Right lobe of liver (tissue), 4 donors: ENCODE measurements at regions not wholly inside any gene's neighbourhood (a gene's known extent, or its start where the extent isn't known, plus 50 kb on each side); places are given as distances from the start of the nearest gene placed in this dataset.

ENCODE experiments used
- POLR2A ChIP-seq: fragments of 450-650 bp; IDR thresholded peaks from one replicate; pipeline ENCODE4 v1.6.1; 2017; ENCODE audit warnings: antibody characterized with exemption, mild to moderate bottlenecking
- TF ChIP-seq, protein P1 (sequence below), 4 donors: fragments of 200-600 bp in 3 of 4; fragments of 450-650 bp in 1 of 4; IDR thresholded peaks; one replicate each; pipeline versions ENCODE4 v1.5.1 to v1.8.0; 2016 to 2022; ENCODE audit warnings: antibody characterized with exemption in 4 of 4, mild to moderate bottlenecking in 2 of 4
- donor health status: DM: no; HTN: no; CAD: no.
- donor health status: DM: no; HTN: no; CAD: no.
- donor health status: DM: no; HTN: yes; CAD: no.

- TF ChIP-seq, protein P1, sequence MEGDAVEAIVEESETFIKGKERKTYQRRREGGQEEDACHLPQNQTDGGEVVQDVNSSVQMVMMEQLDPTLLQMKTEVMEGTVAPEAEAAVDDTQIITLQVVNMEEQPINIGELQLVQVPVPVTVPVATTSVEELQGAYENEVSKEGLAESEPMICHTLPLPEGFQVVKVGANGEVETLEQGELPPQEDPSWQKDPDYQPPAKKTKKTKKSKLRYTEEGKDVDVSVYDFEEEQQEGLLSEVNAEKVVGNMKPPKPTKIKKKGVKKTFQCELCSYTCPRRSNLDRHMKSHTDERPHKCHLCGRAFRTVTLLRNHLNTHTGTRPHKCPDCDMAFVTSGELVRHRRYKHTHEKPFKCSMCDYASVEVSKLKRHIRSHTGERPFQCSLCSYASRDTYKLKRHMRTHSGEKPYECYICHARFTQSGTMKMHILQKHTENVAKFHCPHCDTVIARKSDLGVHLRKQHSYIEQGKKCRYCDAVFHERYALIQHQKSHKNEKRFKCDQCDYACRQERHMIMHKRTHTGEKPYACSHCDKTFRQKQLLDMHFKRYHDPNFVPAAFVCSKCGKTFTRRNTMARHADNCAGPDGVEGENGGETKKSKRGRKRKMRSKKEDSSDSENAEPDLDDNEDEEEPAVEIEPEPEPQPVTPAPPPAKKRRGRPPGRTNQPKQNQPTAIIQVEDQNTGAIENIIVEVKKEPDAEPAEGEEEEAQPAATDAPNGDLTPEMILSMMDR (IDR thresholded peaks at IDR 0.05), result no peak
- TF ChIP-seq POLR2A, result no peak
Measured at GRCh38 chr9:91489361-91489899, 65.8 kb upstream of the NFIL3 start.
